HEK293T (cell line): ENCODE measurements at regions not wholly inside any gene's neighbourhood (a gene's known extent, or its start where the extent isn't known, plus 50 kb on each side); places are given as distances from the start of the nearest gene placed in this dataset.

Experiments used
- CTCF ChIA-PET: fragments of 350-600 bp; formaldehyde crosslinking; extraction: SDS; loops from one replicate; lab custom pipeline; 2021; ENCODE audit warnings: antibody characterized with exemption, inconsistent platforms; lab: Yijun Ruan, JAX
- POLR2A ChIA-PET: fragments of 350-600 bp; formaldehyde crosslinking; extraction: SDS; loops from one replicate; lab custom pipeline; 2020; ENCODE audit warnings: antibody characterized with exemption, inconsistent platforms; lab: Yijun Ruan, JAX
- DNase-seq: peaks from one replicate; pipeline ENCODE4 v3.0.0; 2012; ENCODE audit warnings: mixed read lengths; ENCODE audit errors: extremely low spot score
- ARNT ChIP-seq: fragments of 450-650 bp; IDR thresholded peaks from 2 replicates; pipeline ENCODE4 v1.6.1; 2017; ENCODE audit warnings: mild to moderate bottlenecking
- BHLHE40 ChIP-seq: fragments of 450-650 bp; IDR thresholded peaks from 2 replicates; pipeline ENCODE4 v1.6.1; 2016; ENCODE audit warnings: mild to moderate bottlenecking, moderate library complexity, borderline replicate concordance
- CTBP1 ChIP-seq: fragments of 450-650 bp; IDR thresholded peaks from 2 replicates; pipeline ENCODE4 v1.6.1; 2016; ENCODE audit warnings: borderline replicate concordance
- ELF4 ChIP-seq: fragments of 450-650 bp; IDR thresholded peaks from 2 replicates; pipeline ENCODE4 v1.6.1; 2017; ENCODE audit warnings: antibody characterized with exemption
- FOXA1 ChIP-seq: fragments of 450-650 bp; IDR thresholded peaks from 2 replicates; pipeline ENCODE4 v1.6.1; 2016; ENCODE audit warnings: mild to moderate bottlenecking
- FOXK2 ChIP-seq: fragments of 450-650 bp; IDR thresholded peaks from 2 replicates; pipeline ENCODE4 v1.6.1; 2016; ENCODE audit warnings: mild to moderate bottlenecking
- FOXM1 ChIP-seq: fragments of 450-650 bp; IDR thresholded peaks from 2 replicates; pipeline ENCODE4 v1.6.1; 2017; ENCODE audit warnings: mild to moderate bottlenecking, borderline replicate concordance
- HDGF ChIP-seq: fragments of 450-650 bp; IDR thresholded peaks from 2 replicates; pipeline ENCODE4 v1.6.1; 2017; ENCODE audit warnings: antibody characterized with exemption, borderline replicate concordance
- L3MBTL2 ChIP-seq: fragments of 450-650 bp; conservative IDR thresholded peaks from 2 replicates; pipeline ENCODE4 v1.6.1; 2016; ENCODE audit warnings: mild to moderate bottlenecking
- LEF1 ChIP-seq: fragments of 450-650 bp; IDR thresholded peaks from 2 replicates; pipeline ENCODE4 v1.6.1; 2017; ENCODE audit warnings: mild to moderate bottlenecking, borderline replicate concordance
- NFRKB ChIP-seq: fragments of 450-650 bp; IDR thresholded peaks from 2 replicates; pipeline ENCODE4 v1.6.1; 2016; ENCODE audit warnings: mild to moderate bottlenecking, moderate library complexity
- SP1 ChIP-seq: fragments of 450-650 bp; IDR thresholded peaks from 2 replicates; pipeline ENCODE4 v1.6.1; 2017
- SUZ12 ChIP-seq: fragments of 450-650 bp; IDR thresholded peaks from 2 replicates; pipeline ENCODE4 v1.6.1; 2016; ENCODE audit warnings: mild to moderate bottlenecking
- TARDBP ChIP-seq: fragments of 450-650 bp; IDR thresholded peaks from 2 replicates; pipeline ENCODE4 v1.6.1; 2016
- ZNF384 ChIP-seq: fragments of 450-650 bp; IDR thresholded peaks from 2 replicates; pipeline ENCODE4 v1.6.1; 2016
- TF ChIP-seq, protein P1 (sequence below): fragments of 450-650 bp; IDR thresholded peaks from 2 replicates; pipeline ENCODE4 v1.6.1; 2016

GRCh38 chr6:155694419-155694790 is 238.8 kb upstream of the NOX3 start:
- POLR2A ChIA-PET: no interaction called here
- CTCF ChIA-PET: interaction anchor here (0.6 kb wide), 1 partner anchor 24 kb away, joined by 3 read pairs; no protein-coding TSS in a partner anchor
- TF ChIP-seq SP1 (no peak), TARDBP (no peak), L3MBTL2 (no peak)
- no peak for DNase-seq

- no peak for DNase-seq
- ChIA-PET CTCF (no interaction called here), POLR2A (no interaction called here)
- TF ChIP-seq FOXK2 (no peak), FOXA1 (no peak), NFRKB (no peak), TARDBP (no peak), LEF1 (no peak), HDGF (no peak), SP1 (no peak), SUZ12 (no peak), CTBP1 (no peak), ELF4 (no peak), ARNT (no peak), L3MBTL2 (no peak), FOXM1 (no peak)
Observed at GRCh38 chr6:155693573-155694418, 238.2 kb upstream of the NOX3 start.

- POLR2A ChIA-PET: no interaction called here
- CTCF ChIA-PET: no interaction called here
- TF ChIP-seq TARDBP (no peak), BHLHE40 (no peak), SUZ12 (no peak), FOXM1 (no peak), L3MBTL2 (no peak), LEF1 (no peak), NFRKB (no peak), ELF4 (no peak), FOXA1 (no peak), ZNF384 (no peak), CTBP1 (no peak), FOXK2 (no peak), ARNT (no peak), HDGF (no peak), SP1 (no peak)
- TF ChIP-seq, protein P1, sequence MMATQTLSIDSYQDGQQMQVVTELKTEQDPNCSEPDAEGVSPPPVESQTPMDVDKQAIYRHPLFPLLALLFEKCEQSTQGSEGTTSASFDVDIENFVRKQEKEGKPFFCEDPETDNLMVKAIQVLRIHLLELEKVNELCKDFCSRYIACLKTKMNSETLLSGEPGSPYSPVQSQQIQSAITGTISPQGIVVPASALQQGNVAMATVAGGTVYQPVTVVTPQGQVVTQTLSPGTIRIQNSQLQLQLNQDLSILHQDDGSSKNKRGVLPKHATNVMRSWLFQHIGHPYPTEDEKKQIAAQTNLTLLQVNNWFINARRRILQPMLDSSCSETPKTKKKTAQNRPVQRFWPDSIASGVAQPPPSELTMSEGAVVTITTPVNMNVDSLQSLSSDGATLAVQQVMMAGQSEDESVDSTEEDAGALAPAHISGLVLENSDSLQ: no peak
- DNase-seq: no peak
Observed at GRCh38 chr6:155690820-155691219, 235.2 kb upstream of the NOX3 start.

GRCh38 chr6:155687645-155688044 is 232.0 kb upstream of the NOX3 start:
- TF ChIP-seq FOXM1 (no peak), SUZ12 (no peak), FOXA1 (no peak), NFRKB (no peak), ARNT (no peak), CTBP1 (no peak), ELF4 (no peak), BHLHE40 (no peak), HDGF (no peak), LEF1 (no peak), ZNF384 (no peak), TARDBP (no peak), SP1 (no peak), L3MBTL2 (no peak), FOXK2 (no peak)
- TF ChIP-seq, protein P1: no peak
- CTCF ChIA-PET: no interaction called here
- no peak for DNase-seq
- POLR2A ChIA-PET: no interaction called here

- DNase-seq: no peak
Observed at GRCh38 chr6:155684416-155685196, 229.0 kb upstream of the NOX3 start.

GRCh38 chr6:155678361-155678760 is 222.7 kb upstream of the NOX3 start:
- DNase-seq: no peak
- ChIA-PET POLR2A (no interaction called here), CTCF (no interaction called here)
- no peak for TF ChIP-seq ELF4
- TF ChIP-seq TARDBP: no peak
- no peak for TF ChIP-seq FOXM1
- no peak for TF ChIP-seq SUZ12
- no peak for TF ChIP-seq HDGF
- TF ChIP-seq FOXA1: no peak
- no peak for TF ChIP-seq CTBP1
- TF ChIP-seq LEF1: no peak
- TF ChIP-seq, protein P1: no peak
- TF ChIP-seq BHLHE40: no peak
- TF ChIP-seq L3MBTL2: no peak
- no peak for TF ChIP-seq FOXK2
- no peak for TF ChIP-seq NFRKB
- TF ChIP-seq ARNT: no peak

More at GRCh38 chr6:155684416-155685196, 229.0 kb upstream of the NOX3 start:
- TF ChIP-seq SUZ12 (no peak), CTBP1 (no peak), ELF4 (no peak)
- POLR2A ChIA-PET: no interaction called here
- CTCF ChIA-PET: no interaction called here
